Stomach (tissue), 8 donors: ENCODE measurements at regions not wholly inside any gene's neighbourhood (a gene's known extent, or its start where the extent isn't known, plus 50 kb on each side); places are given as distances from the start of the nearest gene placed in this dataset.

Source experiments
- DNase-seq, 2 donors: peaks; one replicate each; pipeline versions ENCODE4 v3.0.0 to v3.0.0-alpha.2; 2013 to 2019
- H3K27ac ChIP-seq, 5 donors: fragments of 200-600 bp in 4 of 5; sonication (generic) in 4 of 5; one replicate each; pipeline ENCODE4 v1.5.1; 2013 to 2019; ENCODE audit warnings: mild to moderate bottlenecking in 1 of 5, moderate library complexity in 1 of 5
- H3K27me3 ChIP-seq, 3 donors: fragments of 200-600 bp; sonication (generic); one replicate each; pipeline ENCODE4 v1.5.1; 2017 to 2019; ENCODE audit warnings: mixed run types in 1 of 3
- H3K36me3 ChIP-seq, 4 donors: fragments of 200-600 bp; sonication (generic); 1 replicate in 3 of 4; 2 replicates in 1 of 4; pipeline ENCODE4 v1.5.1; 2016 to 2019
- H3K4me1 ChIP-seq, 4 donors: fragments of 200-600 bp; sonication (generic); one replicate each; pipeline ENCODE4 v1.5.1; 2016 to 2019
- H3K4me3 ChIP-seq, 4 donors: fragments of 200-600 bp; sonication (generic) in 3 of 4; one replicate each; pipeline ENCODE4 v1.5.1; 2016 to 2019; ENCODE audit warnings: mild to moderate bottlenecking in 1 of 4
- H3K9me3 ChIP-seq, 4 donors: fragments of 200-600 bp; sonication (generic); one replicate each; pipeline ENCODE4 v1.5.1; 2016 to 2019
- EP300 ChIP-seq: sonication (generic); formaldehyde crosslinking; IDR thresholded peaks from one replicate; pipeline ENCODE4 v1.6.1; 2017; ENCODE audit warnings: antibody characterized with exemption
- POLR2A ChIP-seq, 4 donors: fragments of 450-650 bp; IDR thresholded peaks; one replicate each; pipeline ENCODE4 v1.6.1; 2016; ENCODE audit warnings: antibody characterized with exemption in 4 of 4, control low read depth in 2 of 4, mild to moderate bottlenecking in 1 of 4, moderate library complexity in 1 of 4
- POLR2AphosphoS5 ChIP-seq, 3 donors: sonication (generic); formaldehyde crosslinking; IDR thresholded peaks; one replicate each; pipeline ENCODE4 v1.6.1; 2016; ENCODE audit warnings: antibody characterized with exemption in 3 of 3
- WGBS, 5 donors: extraction: QIAGEN DNeasy Blood & Tissue Kit in 3 of 5; methylation state at CpG; one replicate each; pipeline versions ENCODE4 v1.1.5 to v1.1.7; 2013 to 2018; 5-methylcytosine and 5-hydroxymethylcytosine counted together
- intact Hi-C: fragments of 100-400 bp; cut with DNase I; formaldehyde crosslinking; loops from one replicate; pipeline ENCODE4 v1.15.1; 2023; ENCODE audit warnings: low total_unique reads
- TF ChIP-seq, protein P1 (sequence below), 7 experiments: fragments of 450-650 bp in 4 of 7; fragments of 200-600 bp in 3 of 7; sonication (generic) in 3 of 7; IDR thresholded peaks; one replicate each; pipeline ENCODE4 v1.5.1; 2016 to 2019; ENCODE audit warnings: antibody characterized with exemption in 7 of 7, control low read depth in 2 of 7, mild to moderate bottlenecking in 1 of 7
- donor health status: healthy with polysubstance abuse.
- donor health status: Bipolar disorder and iron deficiency.
- donor health status: healthy.

DNA sequence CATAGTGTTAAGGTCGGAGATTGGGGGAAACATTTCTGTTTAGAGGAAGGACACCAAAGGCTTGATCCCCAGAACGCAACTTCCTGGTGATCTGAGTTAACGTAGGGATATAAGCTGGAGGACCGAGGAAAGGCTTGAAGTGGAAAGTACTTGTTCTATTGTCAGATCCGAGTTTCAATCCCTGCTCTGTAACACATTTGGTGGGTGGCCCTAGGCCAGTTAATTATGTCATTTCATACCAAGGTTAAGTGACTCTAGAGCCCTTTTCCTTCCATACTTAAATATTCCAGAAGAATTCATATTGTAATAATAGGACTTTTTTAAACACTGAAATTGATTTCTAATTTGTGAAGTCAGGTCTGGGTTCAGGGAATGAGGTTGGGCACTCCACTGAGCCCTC, 80.9 kb downstream of the RPLP1 start:
- Histone ChIP-seq H3K9me3 (no peaks in the 10 kb centered on the region), H3K4me3 (no peak overlapping the region), H3K36me3 (no peaks in the 10 kb centered on the region), H3K27ac (no peak overlapping the region), H3K4me1 (peaks cover 0 to 24% (median 11%) of the 10 kb centered on the region in 4 donors), H3K27me3 (no peaks in the 10 kb centered on the region)
- intact Hi-C loops = no loop called here
- WGBS, 5 donors = 63 to 76% (median 68%) methylated on average over 5 of the region's 5 CpGs
- DNase-seq = no peak
- TF ChIP-seq POLR2AphosphoS5 (IDR thresholded peaks at IDR 0.05) = no peak
- TF ChIP-seq EP300 = no peak
- no peak for TF ChIP-seq POLR2A (IDR thresholded peaks at IDR 0.05)
- TF ChIP-seq, protein P1, sequence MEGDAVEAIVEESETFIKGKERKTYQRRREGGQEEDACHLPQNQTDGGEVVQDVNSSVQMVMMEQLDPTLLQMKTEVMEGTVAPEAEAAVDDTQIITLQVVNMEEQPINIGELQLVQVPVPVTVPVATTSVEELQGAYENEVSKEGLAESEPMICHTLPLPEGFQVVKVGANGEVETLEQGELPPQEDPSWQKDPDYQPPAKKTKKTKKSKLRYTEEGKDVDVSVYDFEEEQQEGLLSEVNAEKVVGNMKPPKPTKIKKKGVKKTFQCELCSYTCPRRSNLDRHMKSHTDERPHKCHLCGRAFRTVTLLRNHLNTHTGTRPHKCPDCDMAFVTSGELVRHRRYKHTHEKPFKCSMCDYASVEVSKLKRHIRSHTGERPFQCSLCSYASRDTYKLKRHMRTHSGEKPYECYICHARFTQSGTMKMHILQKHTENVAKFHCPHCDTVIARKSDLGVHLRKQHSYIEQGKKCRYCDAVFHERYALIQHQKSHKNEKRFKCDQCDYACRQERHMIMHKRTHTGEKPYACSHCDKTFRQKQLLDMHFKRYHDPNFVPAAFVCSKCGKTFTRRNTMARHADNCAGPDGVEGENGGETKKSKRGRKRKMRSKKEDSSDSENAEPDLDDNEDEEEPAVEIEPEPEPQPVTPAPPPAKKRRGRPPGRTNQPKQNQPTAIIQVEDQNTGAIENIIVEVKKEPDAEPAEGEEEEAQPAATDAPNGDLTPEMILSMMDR (IDR thresholded peaks at IDR 0.05) = no peak

DNA sequence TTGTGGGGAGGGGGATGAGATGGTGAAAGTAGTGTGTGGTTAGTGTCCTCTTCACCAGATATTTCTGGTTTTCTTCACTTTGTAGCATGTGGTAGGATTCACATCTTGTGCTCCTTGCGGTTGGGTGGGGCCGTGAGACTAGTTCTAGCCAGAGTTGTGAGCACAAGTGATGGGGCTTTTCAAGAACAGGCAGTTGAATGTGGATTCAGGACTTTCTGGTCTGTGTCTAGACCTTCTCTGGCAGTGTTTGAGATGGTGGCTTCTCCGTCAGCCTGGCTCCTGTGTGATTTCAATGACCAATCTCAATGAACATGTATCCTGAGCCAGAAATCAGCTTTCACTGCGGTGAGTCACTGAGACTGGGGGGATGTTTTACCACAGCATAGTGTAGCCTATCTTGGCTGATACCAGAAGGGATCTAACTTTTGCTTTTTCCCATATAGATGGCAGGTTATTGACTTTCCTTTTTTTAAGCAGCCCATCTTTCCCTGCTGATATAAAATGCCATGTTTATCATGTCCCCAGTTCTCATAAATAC, 82.6 kb downstream of the RPLP1 start:
- intact Hi-C loops = no loop called here
- H3K36me3 ChIP-seq = no peaks in the 10 kb centered on the region
- no peak overlapping the region for H3K4me3 ChIP-seq
- peaks cover 0 to 24% (median 11%) of the 10 kb centered on the region in 4 donors for H3K4me1 ChIP-seq
- TF ChIP-seq EP300 (no peak), POLR2A (IDR thresholded peaks at IDR 0.05) (no peak), POLR2AphosphoS5 (IDR thresholded peaks at IDR 0.05) (no peak)
- TF ChIP-seq, protein P1 (IDR thresholded peaks at IDR 0.05) = no peak
- H3K27ac ChIP-seq = no peak overlapping the region
- H3K27me3 ChIP-seq = no peaks in the 10 kb centered on the region
- no peak for DNase-seq
- H3K9me3 ChIP-seq = no peaks in the 10 kb centered on the region
- 73 to 84% (median 80%) methylated on average over 4 of the region's 4 CpGs for WGBS, 5 donors

DNA sequence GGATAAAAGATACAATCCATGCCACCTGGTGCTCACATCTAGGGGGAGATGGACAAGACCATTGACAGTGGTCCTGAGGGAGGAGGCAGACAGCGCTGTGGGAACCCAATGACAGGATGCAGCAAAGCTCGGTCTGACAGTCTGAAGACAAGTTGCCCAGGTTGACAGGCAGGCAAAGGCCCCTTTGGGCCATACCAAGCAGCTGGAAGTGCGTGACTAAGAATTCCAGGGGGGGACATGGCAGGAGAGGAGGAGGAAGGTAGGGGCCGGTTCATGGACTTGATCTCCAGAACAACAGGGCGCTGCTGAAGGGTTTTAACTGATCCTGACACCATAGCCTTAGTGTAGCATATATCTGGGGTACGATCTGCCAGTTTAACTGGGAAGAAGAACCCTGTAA, 83.4 kb downstream of the RPLP1 start:
- no peak overlapping the region for H3K4me3 ChIP-seq
- intact Hi-C loops = no loop called here
- no peaks in the 10 kb centered on the region for H3K27me3 ChIP-seq
- TF ChIP-seq, protein P1 (IDR thresholded peaks at IDR 0.05) = no peak
- TF ChIP-seq POLR2A (IDR thresholded peaks at IDR 0.05) = no peak
- TF ChIP-seq POLR2AphosphoS5 (IDR thresholded peaks at IDR 0.05) = no peak
- TF ChIP-seq EP300 = no peak
- WGBS, 5 donors = 89 to 94% (median 91%) methylated on average over 6 of the region's 6 CpGs
- H3K4me1 ChIP-seq = peaks cover 0 to 19% (median 9%) of the 10 kb centered on the region in 4 donors
- DNase-seq = no peak
- H3K36me3 ChIP-seq = no peaks in the 10 kb centered on the region
- H3K9me3 ChIP-seq = no peaks in the 10 kb centered on the region
- H3K27ac ChIP-seq = no peak overlapping the region

DNA sequence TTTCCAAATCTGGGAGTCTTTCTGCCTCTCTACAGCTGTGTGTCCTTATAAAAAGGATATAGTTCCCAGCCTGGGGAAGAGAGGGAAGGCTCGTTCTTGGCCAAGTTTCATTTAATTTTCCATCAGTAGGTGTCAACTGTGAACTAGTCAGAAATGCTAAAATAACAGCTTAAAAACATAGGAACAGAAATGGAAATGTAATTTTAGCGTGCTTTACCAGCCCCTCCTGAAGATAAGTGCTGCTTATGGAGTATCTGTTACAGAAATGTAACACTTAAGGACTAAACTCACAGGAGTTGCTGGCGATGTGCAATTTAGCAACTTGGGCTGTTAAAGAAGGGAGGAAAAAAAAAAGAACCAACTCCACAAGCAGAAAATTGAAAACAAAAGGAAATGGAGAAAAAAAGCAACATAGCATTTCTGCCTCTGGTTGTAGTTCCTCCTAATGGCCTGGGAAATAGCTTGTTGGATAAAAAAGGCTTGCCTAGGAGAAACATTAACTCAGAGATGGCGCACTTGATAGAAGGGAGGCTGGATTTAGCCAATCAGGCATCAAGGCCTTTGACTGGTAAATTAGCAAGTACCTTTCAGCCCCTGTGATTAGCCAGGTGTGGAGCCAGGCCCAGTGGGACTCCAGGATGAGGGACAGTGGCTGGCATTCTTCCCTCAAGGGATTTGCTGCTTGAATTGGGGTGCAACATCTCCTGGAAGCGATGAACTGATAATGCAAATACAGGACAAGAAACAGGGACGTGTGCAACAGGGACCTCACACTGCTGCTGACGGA, 84.3 kb downstream of the RPLP1 start:
- no peak for DNase-seq
- Histone ChIP-seq H3K4me1 (peaks cover 0 to 10% (median under 1%) of the 10 kb centered on the region in 4 donors), H3K9me3 (no peaks in the 10 kb centered on the region), H3K27me3 (no peaks in the 10 kb centered on the region), H3K27ac (no peak overlapping the region), H3K4me3 (no peak overlapping the region), H3K36me3 (no peaks in the 10 kb centered on the region)
- intact Hi-C loops = no loop called here
- WGBS, 5 donors = 70 to 84% (median 71%) methylated on average over 7 of the region's 7 CpGs
- TF ChIP-seq, protein P1 (IDR thresholded peaks at IDR 0.05) = no peak
- TF ChIP-seq EP300 (no peak), POLR2A (IDR thresholded peaks at IDR 0.05) (no peak), POLR2AphosphoS5 (IDR thresholded peaks at IDR 0.05) (no peak)
